ENCODE measurements at regions not wholly inside any gene's neighbourhood (a gene's known extent, or its start where the extent isn't known, plus 50 kb on each side); places are given as distances from the start of the nearest gene placed in this dataset.

- Histone ChIP-seq H3K36me3 (replicated peaks in 1 of 2; ENCODE audit: control extremely low read depth in 1 of 2, control insufficient read depth in 1 of 2, extremely low read depth in 1 of 2, insufficient read depth in 2 of 2, low read length in 1 of 2) (no peaks in the 10 kb centered on the region), H3K27me3 (replicated peaks in 1 of 4; ENCODE audit: control extremely low read depth in 1 of 4, control insufficient read depth in 3 of 4, insufficient read depth in 4 of 4, low read length in 3 of 4) (peaks cover 4 to 30% (median 17%) of the 10 kb centered on the region in 4 experiments), H3K4me1 (ENCODE audit: control insufficient read depth in 2 of 2, insufficient read depth in 2 of 2, low read length in 2 of 2) (peaks cover 6 to 15% of the 10 kb centered on the region in 2 donors), H2AFZ (ENCODE audit: insufficient read depth, low read depth, low read length, poor library complexity, severe bottlenecking) (no peak overlapping the region), H3K4me3 (ENCODE audit: control extremely low read depth in 1 of 5, extremely low read depth in 1 of 5, insufficient read depth in 1 of 5, low read depth in 2 of 5, low read length in 4 of 5) (no peak overlapping the region), H3K79me2 (ENCODE audit: control insufficient read depth, insufficient read depth, low read length) (no peaks in the 10 kb centered on the region), H3K9me3 (ENCODE audit: control extremely low read depth in 1 of 3, control insufficient read depth in 2 of 3, insufficient read depth in 1 of 3, low read length in 2 of 3) (peaks cover 2 to 18% (median 14%) of the 10 kb centered on the region in 3 donors), H4K20me1 (ENCODE audit: control insufficient read depth, insufficient read depth, low read length, poor library complexity, severe bottlenecking) (no peaks in the 10 kb centered on the region), H3K9ac (ENCODE audit: low read length) (no peak overlapping the region), H3K4me2 (replicated peaks; ENCODE audit: low read depth, low read length, poor library complexity, severe bottlenecking) (no peak overlapping the region), H3K27ac (ENCODE audit: low read length in 2 of 2) (no peak overlapping the region)
- WGBS (ENCODE audit: insufficient coverage): no CpG with 5 or more reads among the region's 5 CpGs
- intact Hi-C loops (cut with micrococcal nuclease): no loop called here
- no peak for TF ChIP-seq EZH2 (IDR thresholded peaks at IDR 0.05; ENCODE audit: borderline replicate concordance, insufficient read depth, low read depth, low read length, poor library complexity, severe bottlenecking)
- TF ChIP-seq, protein P1, sequence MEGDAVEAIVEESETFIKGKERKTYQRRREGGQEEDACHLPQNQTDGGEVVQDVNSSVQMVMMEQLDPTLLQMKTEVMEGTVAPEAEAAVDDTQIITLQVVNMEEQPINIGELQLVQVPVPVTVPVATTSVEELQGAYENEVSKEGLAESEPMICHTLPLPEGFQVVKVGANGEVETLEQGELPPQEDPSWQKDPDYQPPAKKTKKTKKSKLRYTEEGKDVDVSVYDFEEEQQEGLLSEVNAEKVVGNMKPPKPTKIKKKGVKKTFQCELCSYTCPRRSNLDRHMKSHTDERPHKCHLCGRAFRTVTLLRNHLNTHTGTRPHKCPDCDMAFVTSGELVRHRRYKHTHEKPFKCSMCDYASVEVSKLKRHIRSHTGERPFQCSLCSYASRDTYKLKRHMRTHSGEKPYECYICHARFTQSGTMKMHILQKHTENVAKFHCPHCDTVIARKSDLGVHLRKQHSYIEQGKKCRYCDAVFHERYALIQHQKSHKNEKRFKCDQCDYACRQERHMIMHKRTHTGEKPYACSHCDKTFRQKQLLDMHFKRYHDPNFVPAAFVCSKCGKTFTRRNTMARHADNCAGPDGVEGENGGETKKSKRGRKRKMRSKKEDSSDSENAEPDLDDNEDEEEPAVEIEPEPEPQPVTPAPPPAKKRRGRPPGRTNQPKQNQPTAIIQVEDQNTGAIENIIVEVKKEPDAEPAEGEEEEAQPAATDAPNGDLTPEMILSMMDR (IDR thresholded peaks at IDR 0.05): no peak
- no peak overlapping the region for H3K4me3 Mint-ChIP-seq
- peaks cover 17% of the 10 kb centered on the region for H3K4me1 Mint-ChIP-seq
- H3K27me3 Mint-ChIP-seq: peaks cover 54% of the 10 kb centered on the region
- ATAC-seq (ENCODE audit: low read depth) (no peak), DNase-seq (no peak)
- no peak overlapping the region for H3K27ac Mint-ChIP-seq
- peaks cover 3% of the 10 kb centered on the region for H3K9me3 Mint-ChIP-seq (ENCODE audit: insufficient read depth)
- ChIA-PET CTCF (no interaction called here), POLR2A (no interaction called here)
Observed at GRCh38 chr2:217218269-217219163, 358.7 kb upstream of the TNP1 start.

DNA sequence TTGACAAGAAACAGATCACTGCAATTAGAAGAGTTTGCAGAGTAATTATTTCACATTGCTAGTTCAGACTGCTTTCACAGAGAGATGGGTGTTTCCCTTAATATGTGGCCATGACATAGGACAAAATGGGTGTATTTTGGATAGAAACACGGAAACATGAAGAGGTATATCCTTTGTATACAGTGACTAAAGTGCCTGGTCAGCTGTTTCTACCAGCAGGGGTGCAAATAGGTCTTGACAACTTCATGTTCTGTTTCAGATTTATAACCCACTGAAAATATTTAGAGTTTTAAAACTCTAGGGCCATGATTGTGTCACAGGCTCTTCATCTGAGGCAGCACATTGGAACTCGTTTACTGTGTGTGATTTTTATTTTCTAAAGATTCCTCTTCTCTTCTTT, 357.1 kb upstream of the TNP1 start:
- Mint-ChIP-seq H3K4me3 (no peak overlapping the region), H3K4me1 (peaks cover 6% of the 10 kb centered on the region), H3K27me3 (peaks cover 63% of the 10 kb centered on the region), H3K9me3 (ENCODE audit: insufficient read depth) (peaks cover 3% of the 10 kb centered on the region), H3K27ac (no peak overlapping the region)
- Histone ChIP-seq H3K36me3 (replicated peaks in 1 of 2; ENCODE audit: control extremely low read depth in 1 of 2, control insufficient read depth in 1 of 2, extremely low read depth in 1 of 2, insufficient read depth in 2 of 2, low read length in 1 of 2) (no peaks in the 10 kb centered on the region), H3K4me3 (ENCODE audit: control extremely low read depth in 1 of 5, extremely low read depth in 1 of 5, insufficient read depth in 1 of 5, low read depth in 2 of 5, low read length in 4 of 5) (no peak overlapping the region), H2AFZ (ENCODE audit: insufficient read depth, low read depth, low read length, poor library complexity, severe bottlenecking) (no peak overlapping the region), H3K4me1 (ENCODE audit: control insufficient read depth in 2 of 2, insufficient read depth in 2 of 2, low read length in 2 of 2) (no peaks in the 10 kb centered on the region), H3K9me3 (ENCODE audit: control extremely low read depth in 1 of 3, control insufficient read depth in 2 of 3, insufficient read depth in 1 of 3, low read length in 2 of 3) (peaks cover 0 to 12% (median 6%) of the 10 kb centered on the region in 3 donors), H3K27ac (ENCODE audit: low read length in 2 of 2) (no peak overlapping the region), H3K4me2 (replicated peaks; ENCODE audit: low read depth, low read length, poor library complexity, severe bottlenecking) (no peak overlapping the region), H4K20me1 (ENCODE audit: control insufficient read depth, insufficient read depth, low read length, poor library complexity, severe bottlenecking) (no peaks in the 10 kb centered on the region), H3K9ac (ENCODE audit: low read length) (no peak overlapping the region), H3K79me2 (ENCODE audit: control insufficient read depth, insufficient read depth, low read length) (no peaks in the 10 kb centered on the region), H3K27me3 (replicated peaks in 1 of 4; ENCODE audit: control extremely low read depth in 1 of 4, control insufficient read depth in 3 of 4, insufficient read depth in 4 of 4, low read length in 3 of 4) (peaks cover 4 to 30% (median 17%) of the 10 kb centered on the region in 4 experiments)
- intact Hi-C loops (cut with micrococcal nuclease): no loop called here
- DNase-seq: no peak
- no peak for ATAC-seq (ENCODE audit: low read depth)
- WGBS (ENCODE audit: insufficient coverage): no CpG with 5 or more reads among the region's 2 CpGs
- POLR2A ChIA-PET: no interaction called here
- CTCF ChIA-PET: interaction anchor here (0.5 kb wide), 1 partner anchor 8 kb away, joined by 4 read pairs; no protein-coding TSS in a partner anchor
- TF ChIP-seq EZH2 (IDR thresholded peaks at IDR 0.05; ENCODE audit: borderline replicate concordance, insufficient read depth, low read depth, low read length, poor library complexity, severe bottlenecking): no peak
- TF ChIP-seq, protein P1 (IDR thresholded peaks at IDR 0.05): no peak
